ENCODE measurements at regions not wholly inside any gene's neighbourhood (a gene's known extent, or its start where the extent isn't known, plus 50 kb on each side); places are given as distances from the start of the nearest gene placed in this dataset.

DNA sequence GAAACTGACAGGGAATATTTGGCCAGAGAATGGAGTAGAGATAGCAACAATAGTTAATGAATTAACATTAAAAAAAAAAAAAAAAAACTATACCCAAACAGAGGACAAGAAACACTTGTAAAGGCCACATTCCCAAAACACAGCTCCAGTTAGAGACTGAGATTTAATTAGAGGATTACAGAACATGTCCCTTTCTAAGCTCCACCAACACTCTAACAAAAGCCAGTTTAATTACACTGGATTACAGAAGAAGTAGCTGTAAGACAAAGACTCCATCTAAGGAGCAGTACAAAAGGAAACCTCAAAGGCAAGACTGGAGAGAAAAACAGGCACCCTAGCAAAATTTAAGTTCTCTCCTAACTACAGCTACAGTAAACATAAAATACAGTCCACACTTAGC is 1247.7 kb upstream of the AGA start:
- H3K4me3 Mint-ChIP-seq (ENCODE audit: unreplicated experiment), result no peak overlapping the region
- no peaks in the 10 kb centered on the region for H3K36me3 Mint-ChIP-seq (ENCODE audit: insufficient read depth, unreplicated experiment)
- H3K27me3 Mint-ChIP-seq (ENCODE audit: insufficient read depth, unreplicated experiment), result no peaks in the 10 kb centered on the region
- BruUV-seq (replicated peaks), result no TSS peak
- Histone ChIP-seq H3K27me3 (replicated peaks; ENCODE audit: control insufficient read depth, insufficient read depth, low read length) (no peaks in the 10 kb centered on the region), H3K4me3 (ENCODE audit: low read depth, low read length) (no peak overlapping the region), H3K4me1 (no peaks in the 10 kb centered on the region), H3K36me3 (ENCODE audit: control insufficient read depth, insufficient read depth, low read length) (no peaks in the 10 kb centered on the region), H3K9me3 (no peaks in the 10 kb centered on the region)
- H3K4me1 Mint-ChIP-seq (ENCODE audit: low read depth, unreplicated experiment), result no peaks in the 10 kb centered on the region
- no peak for DNase-seq
- TF ChIP-seq, protein P1, sequence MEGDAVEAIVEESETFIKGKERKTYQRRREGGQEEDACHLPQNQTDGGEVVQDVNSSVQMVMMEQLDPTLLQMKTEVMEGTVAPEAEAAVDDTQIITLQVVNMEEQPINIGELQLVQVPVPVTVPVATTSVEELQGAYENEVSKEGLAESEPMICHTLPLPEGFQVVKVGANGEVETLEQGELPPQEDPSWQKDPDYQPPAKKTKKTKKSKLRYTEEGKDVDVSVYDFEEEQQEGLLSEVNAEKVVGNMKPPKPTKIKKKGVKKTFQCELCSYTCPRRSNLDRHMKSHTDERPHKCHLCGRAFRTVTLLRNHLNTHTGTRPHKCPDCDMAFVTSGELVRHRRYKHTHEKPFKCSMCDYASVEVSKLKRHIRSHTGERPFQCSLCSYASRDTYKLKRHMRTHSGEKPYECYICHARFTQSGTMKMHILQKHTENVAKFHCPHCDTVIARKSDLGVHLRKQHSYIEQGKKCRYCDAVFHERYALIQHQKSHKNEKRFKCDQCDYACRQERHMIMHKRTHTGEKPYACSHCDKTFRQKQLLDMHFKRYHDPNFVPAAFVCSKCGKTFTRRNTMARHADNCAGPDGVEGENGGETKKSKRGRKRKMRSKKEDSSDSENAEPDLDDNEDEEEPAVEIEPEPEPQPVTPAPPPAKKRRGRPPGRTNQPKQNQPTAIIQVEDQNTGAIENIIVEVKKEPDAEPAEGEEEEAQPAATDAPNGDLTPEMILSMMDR (IDR thresholded peaks at IDR 0.05; ENCODE audit: insufficient read depth in 1 of 2, low read depth in 1 of 2, low read length in 1 of 2, severe bottlenecking in 1 of 2, unreplicated experiment in 1 of 2), result no peak
- H3K27ac Mint-ChIP-seq (ENCODE audit: unreplicated experiment), result no peak overlapping the region
- intact Hi-C loops (cut with micrococcal nuclease; ENCODE audit: unreplicated experiment), result no loop called here
- POLR2A ChIA-PET, result no interaction called here
- CTCF ChIA-PET, result no interaction called here
- no peaks in the 10 kb centered on the region for H3K9me3 Mint-ChIP-seq (ENCODE audit: unreplicated experiment)

DNA sequence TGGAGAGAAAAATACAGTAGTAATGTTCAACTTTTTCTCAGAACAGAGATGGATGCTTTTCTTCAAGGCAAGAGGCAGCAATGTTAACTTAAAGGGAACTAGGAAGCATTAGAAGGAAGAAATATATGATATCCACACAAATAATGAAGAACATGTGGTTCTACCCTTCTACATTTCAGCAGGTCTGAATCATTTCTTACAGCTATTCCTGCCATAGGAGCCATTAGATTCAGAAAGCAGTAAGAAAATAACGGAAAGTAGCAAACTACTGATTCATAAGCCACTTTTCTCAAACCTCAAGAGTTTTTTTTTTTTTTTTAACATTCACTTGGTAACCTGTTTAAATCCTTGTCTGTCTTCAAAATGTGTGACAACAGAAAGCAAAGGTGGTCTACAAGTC is 1251.6 kb upstream of the AGA start:
- no peaks in the 10 kb centered on the region for H3K36me3 Mint-ChIP-seq (ENCODE audit: insufficient read depth, unreplicated experiment)
- H3K27me3 Mint-ChIP-seq (ENCODE audit: insufficient read depth, unreplicated experiment), result no peaks in the 10 kb centered on the region
- H3K27ac Mint-ChIP-seq (ENCODE audit: unreplicated experiment), result no peak overlapping the region
- BruUV-seq (replicated peaks), result no TSS peak
- intact Hi-C loops (cut with micrococcal nuclease; ENCODE audit: unreplicated experiment), result no loop called here
- Histone ChIP-seq H3K4me1 (no peaks in the 10 kb centered on the region), H3K9me3 (no peaks in the 10 kb centered on the region), H3K27me3 (replicated peaks; ENCODE audit: control insufficient read depth, insufficient read depth, low read length) (no peaks in the 10 kb centered on the region), H3K4me3 (ENCODE audit: low read depth, low read length) (no peak overlapping the region), H3K36me3 (ENCODE audit: control insufficient read depth, insufficient read depth, low read length) (no peaks in the 10 kb centered on the region)
- TF ChIP-seq, protein P1 (IDR thresholded peaks at IDR 0.05; ENCODE audit: insufficient read depth in 1 of 2, low read depth in 1 of 2, low read length in 1 of 2, severe bottlenecking in 1 of 2, unreplicated experiment in 1 of 2), result no peak
- ChIA-PET POLR2A (no interaction called here), CTCF (no interaction called here)
- DNase-seq, result no peak
- H3K9me3 Mint-ChIP-seq (ENCODE audit: unreplicated experiment), result no peaks in the 10 kb centered on the region
- no peak overlapping the region for H3K4me3 Mint-ChIP-seq (ENCODE audit: unreplicated experiment)
- H3K4me1 Mint-ChIP-seq (ENCODE audit: low read depth, unreplicated experiment), result no peaks in the 10 kb centered on the region

DNA sequence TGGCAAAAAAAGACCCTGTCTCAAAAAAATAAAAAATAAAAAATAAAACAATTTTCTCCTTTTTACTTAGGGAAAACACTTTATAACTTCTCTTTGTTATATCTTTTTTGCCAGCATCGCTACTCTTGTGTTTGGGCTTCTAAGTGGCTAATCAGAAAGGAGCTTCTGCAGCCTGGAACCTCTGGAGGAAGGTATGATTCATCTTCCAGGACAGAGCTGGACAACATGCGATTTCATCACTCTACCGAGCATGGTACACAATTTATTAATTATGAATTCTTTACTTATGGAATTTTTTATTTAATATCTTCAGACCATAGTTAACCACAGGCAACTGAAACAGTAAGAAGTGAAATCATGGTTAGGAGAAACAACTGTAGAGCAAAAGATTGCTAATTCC is 1254.3 kb upstream of the AGA start:
- Histone ChIP-seq H3K27me3 (replicated peaks; ENCODE audit: control insufficient read depth, insufficient read depth, low read length) (no peaks in the 10 kb centered on the region), H3K9me3 (no peaks in the 10 kb centered on the region), H3K4me3 (ENCODE audit: low read depth, low read length) (no peak overlapping the region), H3K36me3 (ENCODE audit: control insufficient read depth, insufficient read depth, low read length) (no peaks in the 10 kb centered on the region), H3K4me1 (no peaks in the 10 kb centered on the region)
- POLR2A ChIA-PET, result interaction anchor here (0.5 kb wide), 1 partner anchor 216 kb away, joined by 3 read pairs; no protein-coding TSS in a partner anchor
- no peaks in the 10 kb centered on the region for H3K27me3 Mint-ChIP-seq (ENCODE audit: insufficient read depth, unreplicated experiment)
- no peak for DNase-seq
- no TSS peak for BruUV-seq (replicated peaks)
- H3K27ac Mint-ChIP-seq (ENCODE audit: unreplicated experiment), result no peak overlapping the region
- intact Hi-C loops (cut with micrococcal nuclease; ENCODE audit: unreplicated experiment), result no loop called here
- TF ChIP-seq, protein P1 (IDR thresholded peaks at IDR 0.05; ENCODE audit: insufficient read depth in 1 of 2, low read depth in 1 of 2, low read length in 1 of 2, severe bottlenecking in 1 of 2, unreplicated experiment in 1 of 2), result no peak
- no peaks in the 10 kb centered on the region for H3K36me3 Mint-ChIP-seq (ENCODE audit: insufficient read depth, unreplicated experiment)
- H3K9me3 Mint-ChIP-seq (ENCODE audit: unreplicated experiment), result no peaks in the 10 kb centered on the region
- CTCF ChIA-PET, result no interaction called here
- no peak overlapping the region for H3K4me3 Mint-ChIP-seq (ENCODE audit: unreplicated experiment)
- no peaks in the 10 kb centered on the region for H3K4me1 Mint-ChIP-seq (ENCODE audit: low read depth, unreplicated experiment)

Data from Caco-2 (cell line).